NCI-H2081 treated with DMSO at 0.1 percent for 48 hours (cell line): ENCODE measurements at regions not wholly inside any gene's neighbourhood (a gene's known extent, or its start where the extent isn't known, plus 50 kb on each side); places are given as distances from the start of the nearest gene placed in this dataset.
"Not testable (repeated sequence)": the region's sequence is repeated elsewhere in the genome, so short reads cannot be mapped to it uniquely, and the experiment has no call there.

Experiments used
- DNase-seq: peaks from one replicate; lab custom pipeline; 2025; lab: John Stamatoyannopoulos, UW

DNA sequence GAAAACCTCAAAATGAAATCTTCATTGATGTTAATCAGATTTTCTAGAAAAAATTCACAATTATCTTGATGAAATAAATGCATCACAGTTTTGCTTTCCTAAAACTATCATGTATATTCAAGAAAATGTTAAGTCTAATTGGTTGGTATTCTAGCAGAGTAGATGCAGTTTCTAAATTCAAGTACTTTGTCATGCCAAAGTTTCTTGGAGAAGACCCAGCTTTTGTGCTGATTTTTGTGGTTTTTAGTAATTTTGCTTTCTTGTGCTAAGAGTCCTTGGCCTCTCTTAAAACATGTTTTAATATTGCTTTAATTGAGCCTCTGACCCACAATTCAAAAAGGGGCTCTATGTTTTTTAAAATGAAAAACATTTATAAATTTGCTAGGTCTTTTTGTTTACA is 924.8 kb upstream of the PTPRD start:
- no peak for DNase-seq

DNA sequence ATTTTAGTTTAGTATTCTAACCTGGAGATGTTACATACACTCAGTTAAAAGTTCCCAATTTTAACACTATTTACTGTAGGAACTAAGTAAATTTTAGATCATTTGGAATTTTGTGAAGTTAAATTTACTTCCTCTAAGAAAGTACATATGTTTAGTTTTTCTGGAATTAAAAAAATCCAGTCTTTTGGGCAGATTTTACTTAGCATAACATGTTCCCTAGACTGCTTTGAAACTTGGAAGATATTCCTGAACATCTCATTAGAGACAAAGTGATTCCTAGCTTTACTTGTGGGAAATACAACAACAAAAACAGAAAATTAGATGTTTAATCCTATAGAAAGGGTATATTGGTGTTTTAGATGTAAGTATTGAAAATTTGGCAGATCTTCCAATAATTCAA is 930.0 kb upstream of the PTPRD start:
- DNase-seq, result no peak

DNA sequence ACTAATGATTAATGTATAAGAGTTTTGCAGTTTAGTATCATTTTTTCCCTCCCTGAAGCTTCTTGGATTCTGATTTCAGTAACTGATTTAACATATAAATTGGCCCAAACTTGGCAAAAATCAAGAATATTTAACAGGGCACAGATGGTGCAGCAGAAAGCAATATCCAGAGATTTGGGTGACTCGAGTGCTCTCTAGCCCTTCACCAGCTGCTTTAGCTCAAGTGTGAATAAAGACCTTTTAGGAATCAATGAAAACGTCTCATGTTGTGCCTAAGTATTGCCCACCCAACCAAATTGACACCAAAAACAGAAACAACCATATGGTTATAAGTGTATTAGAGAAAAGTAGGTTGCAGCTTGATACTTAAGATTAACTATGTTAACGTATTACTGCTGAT is 933.4 kb upstream of the PTPRD start:
- no peak for DNase-seq

DNA sequence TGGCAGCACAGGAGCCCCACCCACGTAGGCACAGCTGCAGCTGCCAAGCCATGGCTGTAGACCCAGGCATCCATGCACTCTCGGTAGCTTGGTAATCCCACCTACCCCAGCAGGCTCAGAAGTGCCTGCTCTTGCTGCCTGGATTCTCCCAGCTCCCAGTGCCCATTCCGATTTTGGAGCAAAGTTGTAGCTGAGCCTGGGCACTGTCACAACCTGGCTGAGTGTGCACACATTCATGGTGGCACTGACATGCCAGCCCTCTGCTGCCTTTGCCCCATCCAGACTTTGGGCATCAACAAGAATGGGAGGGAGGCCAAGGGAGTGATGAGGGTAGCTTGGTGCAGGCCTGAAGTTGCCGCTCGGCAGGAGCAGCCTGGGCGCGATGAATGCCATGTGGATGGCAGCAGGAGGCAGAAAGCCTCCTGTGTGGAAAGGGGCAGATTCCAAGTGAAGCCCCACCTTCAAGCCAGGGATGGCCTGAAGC is 936.6 kb upstream of the PTPRD start:
- DNase-seq, result no peak

DNA sequence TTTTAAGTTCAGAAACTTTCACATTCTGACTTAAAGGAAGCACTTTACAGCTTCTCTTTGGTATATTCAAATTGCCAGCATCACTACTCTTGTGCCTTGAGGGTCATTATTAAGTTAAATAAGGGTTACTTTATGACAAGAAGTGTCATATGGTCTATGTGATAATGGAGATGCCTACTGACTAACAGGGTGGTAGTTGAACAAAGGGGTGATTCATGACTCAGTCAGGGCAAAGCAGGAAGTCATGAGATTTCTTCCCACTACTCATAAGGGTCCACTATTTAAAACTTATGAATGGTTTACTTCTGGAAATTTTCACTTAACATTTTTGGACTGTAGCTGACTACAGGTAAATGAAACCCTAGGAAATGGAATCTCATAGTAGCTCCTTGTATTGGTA is 938.3 kb upstream of the PTPRD start:
- DNase-seq, result no peak

DNA sequence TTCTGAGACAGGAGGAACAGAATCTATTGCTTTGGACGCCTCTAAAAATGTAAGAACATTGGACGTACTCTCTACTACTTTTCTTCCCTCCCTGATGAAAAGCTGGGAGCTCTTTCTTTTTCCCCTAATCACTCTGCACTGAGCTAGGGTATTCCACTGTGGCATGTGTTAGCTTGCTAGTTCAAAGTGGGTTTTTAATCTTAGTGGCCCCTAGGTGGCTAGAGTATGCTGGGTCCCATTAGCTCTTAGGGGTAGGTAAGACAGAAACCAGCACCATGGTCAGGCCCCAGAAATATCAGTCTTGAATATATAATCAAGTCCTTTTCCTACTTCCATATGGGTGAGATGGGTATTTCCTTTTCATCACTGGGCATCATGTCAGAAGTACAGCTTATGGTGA is 945.2 kb upstream of the PTPRD start:
- no peak for DNase-seq

DNA sequence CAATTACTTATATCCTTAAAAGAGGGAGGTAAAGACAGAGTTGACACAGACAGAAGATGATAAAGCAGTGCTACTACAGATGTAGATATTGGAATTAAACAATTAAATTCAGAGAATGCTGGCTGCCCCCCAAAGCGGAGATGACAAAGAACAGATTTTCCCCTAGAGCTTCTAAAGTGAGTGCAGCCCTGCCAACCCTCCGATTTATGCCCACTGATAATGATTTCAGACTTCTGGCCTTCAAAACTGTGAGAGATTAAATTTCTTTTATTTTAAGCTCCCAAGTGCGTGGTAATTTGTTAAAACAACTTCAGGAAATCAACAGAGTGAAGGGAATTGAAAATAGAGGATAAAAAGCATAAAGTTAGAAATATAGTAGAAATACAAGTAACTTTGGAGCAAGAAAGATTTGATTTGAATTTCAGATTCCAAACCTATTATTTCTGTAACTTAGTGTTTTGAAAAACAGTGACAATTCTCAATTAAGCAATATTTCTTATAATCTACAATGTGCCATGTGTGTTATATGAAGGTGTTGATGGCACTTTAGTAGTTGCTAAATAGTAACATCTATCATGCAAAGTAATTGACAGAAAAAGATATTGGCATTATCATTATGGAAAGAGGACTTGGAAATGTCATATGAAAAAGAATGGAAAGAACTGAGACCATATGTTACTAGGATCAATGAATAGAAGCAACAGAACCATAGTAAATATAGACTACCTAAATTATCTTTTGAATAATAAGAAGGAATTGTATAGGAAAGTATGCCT is 946.4 kb upstream of the PTPRD start:
- no peak for DNase-seq

DNA sequence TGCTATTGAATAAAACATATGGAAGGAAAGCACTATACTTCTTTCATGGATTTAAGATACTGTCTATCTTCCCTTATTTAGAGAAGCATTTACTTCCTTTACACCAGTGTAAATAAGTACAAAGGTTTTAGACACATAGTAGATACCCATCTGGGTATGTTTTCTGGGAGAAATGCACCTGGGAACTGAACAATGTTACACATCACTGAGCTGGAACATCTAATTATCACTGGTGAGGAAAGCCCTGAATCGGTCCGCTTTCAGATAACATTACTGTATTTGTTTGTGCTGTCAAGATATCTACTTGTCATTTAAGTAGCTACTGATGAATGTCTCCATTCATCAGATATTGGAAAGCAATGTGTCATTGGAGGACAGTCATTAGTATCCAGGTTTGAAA is 964.7 kb upstream of the PTPRD start:
- no peak for DNase-seq

DNA sequence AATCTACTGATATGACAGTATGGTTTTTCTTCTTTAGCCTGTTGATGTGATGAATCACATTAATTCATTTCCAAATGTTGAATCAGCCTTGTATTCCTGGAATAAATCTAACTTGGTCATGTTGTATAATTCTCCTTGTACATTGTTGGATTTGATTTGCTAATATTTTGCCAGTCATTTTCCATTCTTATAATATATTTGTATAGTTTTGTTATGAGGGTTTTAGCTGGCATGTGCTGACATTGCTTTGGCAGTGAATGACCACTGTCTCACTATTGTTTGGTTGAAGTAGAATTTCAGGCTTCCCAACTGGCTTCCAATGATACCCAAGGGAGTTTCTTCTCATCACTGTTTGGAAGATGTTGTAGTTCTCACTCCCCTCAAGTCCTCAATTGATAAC is 983.0 kb upstream of the PTPRD start:
- DNase-seq, result no peak

DNA sequence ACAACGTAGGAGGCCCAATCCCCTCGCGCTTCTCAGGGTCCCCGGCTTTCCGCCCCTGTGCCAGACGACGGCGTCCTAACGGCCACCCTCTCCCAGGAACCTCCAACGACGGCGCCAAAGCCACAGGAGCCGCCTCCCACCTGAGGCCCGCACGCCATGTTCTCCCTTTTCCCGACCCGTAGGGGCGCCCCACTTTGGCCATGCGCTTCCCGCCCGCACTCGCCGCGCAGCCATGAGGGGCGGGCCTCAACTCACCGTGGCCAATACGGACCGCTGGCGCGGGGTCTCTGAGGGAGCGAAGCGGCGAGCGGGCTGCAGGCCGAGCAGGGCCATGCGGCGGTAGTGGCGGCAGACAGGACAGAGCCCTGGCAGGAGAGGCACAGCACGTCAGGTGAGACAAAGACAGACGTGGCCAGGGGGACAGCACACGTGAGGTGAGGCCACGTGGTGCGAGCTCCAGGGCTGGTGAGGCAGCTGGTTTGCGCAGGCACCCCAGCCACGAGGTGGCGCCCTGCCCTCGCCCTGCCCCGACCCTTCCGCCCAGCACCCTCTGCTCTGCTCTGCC is 1005.5 kb upstream of the PTPRD start:
- no peak for DNase-seq

DNA sequence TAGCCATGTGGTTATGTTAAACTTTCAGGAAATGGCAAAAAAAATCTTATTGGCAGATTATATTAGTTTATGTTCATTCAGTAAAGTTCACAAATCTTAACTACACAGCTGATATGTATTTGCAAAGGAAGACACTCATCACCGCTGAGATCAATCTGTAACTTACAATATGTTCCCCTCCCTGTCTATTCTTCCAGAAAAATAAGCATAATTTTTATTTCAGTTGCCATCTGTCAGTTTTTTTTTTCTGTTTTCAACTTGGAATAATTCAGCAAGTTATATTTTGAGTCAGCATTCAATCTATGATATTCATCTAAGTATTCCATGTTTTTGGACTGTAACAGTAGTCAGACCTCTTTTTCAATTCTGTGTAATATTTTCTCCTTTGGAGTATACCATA is 1019.9 kb upstream of the PTPRD start:
- no peak for DNase-seq

DNA sequence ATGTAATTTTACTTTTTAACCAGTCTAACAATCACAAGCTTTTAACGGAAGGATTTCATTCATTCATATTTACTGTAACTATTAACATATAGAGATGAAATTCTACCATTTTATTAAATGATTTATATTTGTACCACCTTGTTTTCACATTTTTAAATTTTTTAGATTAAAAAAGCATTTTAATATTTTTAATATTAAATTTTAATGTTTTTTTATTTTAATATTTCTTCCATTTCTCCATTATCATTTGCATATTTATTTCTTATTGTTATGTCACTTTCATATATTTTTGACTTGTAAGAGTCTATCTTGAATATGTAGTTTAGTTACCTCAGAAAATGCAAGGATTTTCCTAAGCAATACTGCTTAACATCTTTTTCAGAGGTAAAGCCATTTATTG is 1034.0 kb upstream of the PTPRD start:
- DNase-seq, result no peak

DNA sequence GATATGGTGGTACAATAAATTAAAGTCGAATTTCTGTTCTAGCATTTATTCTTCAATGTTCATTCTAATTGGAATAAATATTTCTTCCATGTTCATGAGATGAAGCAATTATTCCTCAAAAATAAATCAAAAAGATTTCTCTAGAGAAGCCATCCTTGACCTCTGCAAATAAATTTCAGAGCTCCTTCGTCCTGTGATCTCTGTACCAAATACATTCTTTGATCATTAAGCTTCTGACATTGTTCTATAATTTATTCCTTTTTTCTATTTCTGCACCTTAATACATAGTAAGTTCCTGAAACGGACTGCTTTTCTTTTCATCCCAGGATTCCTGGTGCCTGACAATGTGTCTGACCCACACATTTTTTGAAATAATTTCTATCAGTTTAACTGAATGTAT is 1039.3 kb upstream of the TYRP1 start:
- DNase-seq, result no peak

DNA sequence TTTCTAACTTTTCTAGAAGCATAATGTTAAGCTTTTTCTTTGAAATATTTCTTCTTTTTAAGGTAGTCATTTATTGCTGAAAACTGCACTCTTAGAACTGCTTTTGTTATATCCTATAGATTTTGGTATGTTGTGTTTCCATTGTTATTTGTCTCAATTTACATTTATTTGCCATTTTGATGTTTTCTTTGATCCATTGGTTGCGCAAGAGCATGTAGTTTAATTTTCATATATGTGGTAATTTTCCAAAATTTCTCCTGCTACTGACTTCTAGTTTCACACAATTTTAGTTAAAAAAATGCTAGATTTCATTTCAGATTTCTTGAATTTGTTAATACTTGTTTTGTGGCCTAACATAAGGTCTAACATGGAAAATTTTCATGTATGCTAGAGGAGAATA is 1029.3 kb upstream of the TYRP1 start:
- DNase-seq, result no peak

DNA sequence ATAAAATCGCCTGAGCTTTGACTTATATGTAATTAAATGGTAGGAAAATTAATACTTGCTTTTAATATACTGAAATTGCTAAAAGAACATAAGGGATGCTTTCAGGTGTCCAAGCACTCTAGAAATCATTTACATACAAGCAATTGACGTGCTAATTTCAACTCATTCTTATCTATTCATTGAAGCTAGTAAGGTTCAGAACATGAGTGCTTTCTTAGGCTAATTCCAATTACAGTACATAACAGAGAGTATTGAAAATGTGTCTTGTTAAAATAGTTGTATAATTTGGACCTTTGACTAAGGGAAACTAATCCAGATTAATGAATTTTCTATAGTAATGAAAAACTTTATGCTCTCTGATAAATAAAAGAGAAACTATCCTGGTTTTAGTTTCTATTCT is 1016.4 kb upstream of the TYRP1 start:
- no peak for DNase-seq

DNA sequence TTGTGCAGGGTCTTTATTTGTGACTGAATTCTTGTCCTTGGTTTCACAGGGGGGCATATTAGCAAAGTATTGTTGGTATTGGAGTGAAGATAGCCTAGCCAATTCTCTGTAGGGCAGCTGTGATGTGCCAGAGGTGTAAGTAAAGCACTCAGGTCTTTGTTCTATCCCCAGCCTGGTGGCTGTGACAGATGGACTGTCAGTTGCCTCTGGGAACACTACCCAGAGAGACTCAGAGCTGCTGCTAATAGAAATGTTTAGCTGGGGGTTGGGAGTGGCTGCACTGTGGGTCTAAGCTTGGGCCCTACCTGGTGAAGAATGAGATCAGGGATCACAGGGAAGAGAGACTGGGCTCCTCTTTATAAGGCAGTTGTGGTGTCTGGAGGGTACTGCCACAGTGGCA is 1006.5 kb upstream of the TYRP1 start:
- no peak for DNase-seq

DNA sequence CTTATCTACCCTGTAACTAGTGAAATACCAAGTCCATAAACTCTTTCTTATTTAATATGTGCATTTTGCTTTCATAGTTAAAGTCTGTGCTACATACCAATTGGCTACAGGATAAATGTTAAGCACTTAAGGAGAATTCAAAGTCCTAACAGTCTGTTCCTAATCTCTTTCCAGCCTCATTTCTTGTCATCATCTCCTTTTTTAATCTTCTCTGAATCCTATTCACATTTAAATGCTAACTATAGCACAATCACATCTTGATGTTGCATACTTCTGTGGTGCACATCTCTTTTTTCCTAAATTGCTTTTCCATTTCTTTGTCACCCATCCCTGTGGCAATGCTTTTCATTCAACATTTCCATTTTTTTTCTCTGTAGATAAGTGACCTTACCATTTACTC is 996.1 kb upstream of the TYRP1 start:
- DNase-seq, result no peak

DNA sequence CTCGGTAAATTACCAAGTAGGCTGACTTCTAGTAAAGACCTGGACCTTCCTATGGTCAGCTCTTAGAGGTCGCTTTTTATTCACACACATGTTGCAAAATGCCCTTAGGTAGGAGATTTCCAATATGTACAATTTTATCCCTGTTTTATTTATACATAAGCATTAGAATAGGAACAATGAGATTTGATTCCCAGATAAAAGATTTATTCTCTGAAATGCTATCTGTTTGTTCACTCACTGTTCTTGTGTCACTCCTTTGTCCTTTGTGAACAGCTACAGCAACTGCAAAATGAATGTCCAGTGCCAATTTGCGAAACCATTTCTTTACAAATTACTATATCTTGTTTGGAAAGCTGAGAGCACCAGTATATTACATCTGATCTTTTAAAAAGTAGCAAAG is 991.5 kb upstream of the TYRP1 start:
- no peak for DNase-seq

DNA sequence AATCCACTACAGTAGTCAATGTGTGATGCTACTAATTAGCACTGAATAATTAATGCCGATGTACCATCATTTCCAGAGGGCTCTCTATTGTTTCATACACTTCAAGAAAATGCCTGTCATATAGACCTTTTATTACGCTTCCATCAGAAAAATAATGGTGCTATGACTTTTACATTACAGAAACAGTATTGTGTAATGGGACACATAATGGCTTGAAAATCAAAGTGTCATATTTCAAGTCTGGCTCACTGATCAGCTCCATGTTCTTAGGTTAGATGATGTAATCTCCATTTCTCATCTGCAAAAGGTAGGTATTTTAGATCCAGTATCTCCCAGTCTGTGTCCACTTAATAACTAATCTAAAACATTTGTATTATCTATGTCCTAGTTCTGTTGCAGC is 990.6 kb upstream of the TYRP1 start:
- no peak for DNase-seq

DNA sequence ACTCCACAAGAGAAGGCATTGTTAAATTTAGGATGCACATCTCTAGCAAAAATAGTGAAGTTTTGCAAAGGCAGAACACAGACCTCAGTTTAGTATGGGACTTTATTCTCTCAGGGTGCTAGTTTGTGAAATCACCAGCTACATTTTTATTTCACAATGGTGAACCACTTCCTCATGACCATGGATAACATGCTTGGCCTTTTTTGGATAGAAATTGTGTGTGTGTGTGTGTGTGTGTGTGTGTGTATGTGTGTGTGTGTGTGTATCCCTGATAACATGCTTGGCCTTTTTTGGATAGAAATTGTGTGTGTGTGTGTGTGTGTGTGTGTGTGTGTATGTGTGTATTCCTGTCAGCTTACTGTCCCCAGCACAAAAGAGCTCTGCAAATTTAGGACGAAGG is 989.0 kb upstream of the TYRP1 start:
- DNase-seq, result not testable (repeated sequence)

DNA sequence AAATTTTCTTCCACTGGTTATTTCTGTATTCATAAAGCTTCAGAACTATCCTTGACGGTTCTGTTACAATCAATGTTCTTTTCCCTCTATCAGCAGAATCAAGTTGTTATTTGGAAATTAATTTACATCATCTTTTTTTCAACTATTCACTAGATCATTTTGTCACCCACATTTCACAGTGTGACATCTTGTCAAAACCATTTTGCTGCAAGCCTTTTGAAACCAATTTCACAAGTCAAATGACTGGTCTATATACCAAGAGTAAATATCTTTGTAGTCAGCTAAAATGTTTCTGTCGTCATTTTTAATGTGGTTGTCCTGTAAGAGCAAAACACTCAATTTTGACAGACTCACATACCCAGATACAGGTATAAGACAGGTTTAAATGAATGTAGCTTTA is 984.3 kb upstream of the TYRP1 start:
- no peak for DNase-seq

DNA sequence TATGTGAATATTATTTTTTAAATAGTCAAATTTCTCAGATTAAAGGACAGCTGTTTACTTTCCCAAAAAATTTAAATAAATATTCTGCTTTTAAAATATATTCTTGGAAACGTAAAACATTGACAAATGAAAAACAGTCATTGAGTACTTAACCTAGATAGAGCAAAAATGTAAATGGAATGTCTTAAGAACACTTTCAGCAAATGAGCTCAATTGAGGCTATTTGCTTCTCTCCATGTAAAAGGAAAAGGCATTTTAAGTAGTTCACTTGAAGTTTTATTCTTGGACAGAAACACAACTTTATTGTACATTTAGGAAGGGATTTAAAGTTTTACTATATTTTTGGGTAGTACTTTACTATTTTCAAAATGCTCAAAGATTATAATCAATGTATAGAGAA is 983.6 kb upstream of the TYRP1 start:
- DNase-seq, result no peak

DNA sequence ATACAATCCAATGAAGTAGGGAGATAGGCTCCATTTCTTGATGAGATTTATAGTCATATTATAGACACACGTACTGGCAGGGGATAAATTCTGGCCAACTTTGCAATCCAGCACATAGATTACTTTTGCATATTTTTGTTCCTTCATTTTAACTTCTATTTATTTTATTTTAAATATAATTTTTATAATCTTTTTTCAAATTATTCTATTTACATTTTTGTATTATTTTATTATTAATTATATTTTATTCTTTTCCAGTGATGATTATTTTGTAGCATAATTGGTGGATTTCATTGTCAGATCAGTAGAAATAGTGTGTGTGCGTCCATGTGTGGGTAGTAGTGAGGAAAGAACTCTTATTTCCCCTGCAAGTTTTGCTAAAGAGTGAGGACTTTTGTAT is 980.1 kb upstream of the TYRP1 start:
- DNase-seq, result no peak

DNA sequence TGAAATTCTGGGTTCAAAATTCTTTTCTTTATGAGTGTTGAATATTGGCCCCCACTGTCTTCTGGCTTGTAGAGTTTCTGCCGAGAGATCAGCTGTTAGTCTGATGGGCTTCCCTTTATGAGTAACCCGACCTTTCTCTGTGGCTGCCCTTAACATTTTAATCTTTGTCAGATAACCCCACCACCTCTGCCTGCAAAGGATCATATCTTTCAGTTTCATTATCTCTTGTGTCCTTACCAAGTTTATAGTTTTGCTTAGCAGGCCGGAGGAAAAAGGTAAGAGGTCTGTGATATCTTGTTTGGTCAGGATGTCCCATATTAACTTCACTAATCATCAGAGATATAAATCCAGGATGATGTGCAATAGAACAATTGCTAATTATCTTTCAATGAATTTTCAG is 970.2 kb upstream of the TYRP1 start:
- DNase-seq, result no peak
